ENCODE measurements at regions not wholly inside any gene's neighbourhood (a gene's known extent, or its start where the extent isn't known, plus 50 kb on each side); places are given as distances from the start of the nearest gene placed in this dataset.

DNA sequence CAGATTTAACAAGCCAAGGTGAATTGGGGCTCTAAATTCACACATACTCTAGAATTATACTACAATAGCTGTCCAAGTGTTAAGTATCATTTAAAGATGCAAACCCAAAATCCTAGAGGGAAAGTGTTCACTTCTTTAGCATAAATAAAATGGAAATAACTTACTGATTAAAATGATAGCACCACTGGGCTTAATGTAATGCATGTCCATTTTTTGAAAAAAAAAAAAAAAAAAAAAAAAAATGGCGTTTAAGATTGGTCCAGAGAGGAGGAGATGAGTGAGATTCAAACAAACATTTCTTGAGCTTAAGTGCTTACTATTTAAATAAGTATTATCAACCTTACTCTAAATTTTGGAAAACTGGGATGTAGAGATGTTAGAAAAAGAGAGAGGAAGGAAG lies 251.5 kb upstream of the CWC22 start:
- TF ChIP-seq, protein P1, sequence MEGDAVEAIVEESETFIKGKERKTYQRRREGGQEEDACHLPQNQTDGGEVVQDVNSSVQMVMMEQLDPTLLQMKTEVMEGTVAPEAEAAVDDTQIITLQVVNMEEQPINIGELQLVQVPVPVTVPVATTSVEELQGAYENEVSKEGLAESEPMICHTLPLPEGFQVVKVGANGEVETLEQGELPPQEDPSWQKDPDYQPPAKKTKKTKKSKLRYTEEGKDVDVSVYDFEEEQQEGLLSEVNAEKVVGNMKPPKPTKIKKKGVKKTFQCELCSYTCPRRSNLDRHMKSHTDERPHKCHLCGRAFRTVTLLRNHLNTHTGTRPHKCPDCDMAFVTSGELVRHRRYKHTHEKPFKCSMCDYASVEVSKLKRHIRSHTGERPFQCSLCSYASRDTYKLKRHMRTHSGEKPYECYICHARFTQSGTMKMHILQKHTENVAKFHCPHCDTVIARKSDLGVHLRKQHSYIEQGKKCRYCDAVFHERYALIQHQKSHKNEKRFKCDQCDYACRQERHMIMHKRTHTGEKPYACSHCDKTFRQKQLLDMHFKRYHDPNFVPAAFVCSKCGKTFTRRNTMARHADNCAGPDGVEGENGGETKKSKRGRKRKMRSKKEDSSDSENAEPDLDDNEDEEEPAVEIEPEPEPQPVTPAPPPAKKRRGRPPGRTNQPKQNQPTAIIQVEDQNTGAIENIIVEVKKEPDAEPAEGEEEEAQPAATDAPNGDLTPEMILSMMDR (IDR thresholded peaks at IDR 0.05), result no peak
- no peak for TF ChIP-seq POLR2A (IDR thresholded peaks at IDR 0.05)

Measured in right lobe of liver (tissue), 4 donors.